WTC11 (cell line): ENCODE measurements at regions not wholly inside any gene's neighbourhood (a gene's known extent, or its start where the extent isn't known, plus 50 kb on each side); places are given as distances from the start of the nearest gene placed in this dataset.

Experiments
- ATAC-seq: fragments of 200-7000 bp; cut with Tn5 transposase; 2 replicates; pipeline ENCODE4 v1.10.0; 2021; ENCODE audit warnings: mild to moderate bottlenecking, moderate library complexity
- CTCF ChIA-PET: fragments of 300-600 bp; sonication (Branson Sonifier 250); formaldehyde crosslinking; loops from one replicate; lab custom pipeline; 2021; ENCODE audit warnings: antibody characterized with exemption; lab: Charles Lee
- POLR2A ChIA-PET: fragments of 350-600 bp; sonication (Branson Sonifier 250); formaldehyde crosslinking; loops from one replicate; lab custom pipeline; 2021; ENCODE audit warnings: antibody characterized with exemption; lab: Charles Lee
- DNase-seq: peaks from one replicate; pipeline ENCODE4 v3.0.0; 2021; ENCODE audit warnings: low spot score
- H3K27ac Mint-ChIP-seq: 2 replicates; pipeline ENCODE4 v1.8.0; 2021; ENCODE audit warnings: mixed read lengths
- H3K27me3 Mint-ChIP-seq: 2 replicates; pipeline ENCODE4 v1.8.0; 2021; ENCODE audit warnings: low read depth, mild to moderate bottlenecking, moderate library complexity, mixed read lengths
- H3K36me3 Mint-ChIP-seq: 2 replicates; pipeline ENCODE4 v1.8.0; 2021; ENCODE audit warnings: mixed read lengths
- H3K4me1 Mint-ChIP-seq: 2 replicates; pipeline ENCODE4 v1.8.0; 2022; ENCODE audit warnings: mixed read lengths
- H3K4me3 Mint-ChIP-seq: 2 replicates; pipeline ENCODE4 v1.8.0; 2021; ENCODE audit warnings: mild to moderate bottlenecking, moderate library complexity, mixed read lengths
- H3K9me3 Mint-ChIP-seq: 2 replicates; pipeline ENCODE4 v1.8.0; 2021; ENCODE audit warnings: mixed read lengths
- CREM ChIP-seq: sonication (generic); formaldehyde crosslinking; IDR thresholded peaks from 2 replicates; pipeline ENCODE4 v1.8.1; 2022; ENCODE audit warnings: mild to moderate bottlenecking, missing genetic modification reagents, moderate library complexity
- ELF4 ChIP-seq: sonication (generic); formaldehyde crosslinking; IDR thresholded peaks from 2 replicates; pipeline ENCODE4 v1.8.1; 2022; ENCODE audit warnings: low read depth, mild to moderate bottlenecking, moderate library complexity, missing genetic modification reagents
- ESRRA ChIP-seq: sonication (generic); formaldehyde crosslinking; IDR thresholded peaks from 2 replicates; pipeline ENCODE4 v1.8.1; 2022; ENCODE audit warnings: mild to moderate bottlenecking, missing genetic modification reagents, borderline replicate concordance
- ETV6 ChIP-seq: sonication (generic); formaldehyde crosslinking; IDR thresholded peaks from 2 replicates; pipeline ENCODE4 v1.8.1; 2022; ENCODE audit warnings: mild to moderate bottlenecking, missing genetic modification reagents
- FOXP1 ChIP-seq: sonication (generic); formaldehyde crosslinking; IDR thresholded peaks from 2 replicates; pipeline ENCODE4 v1.8.0; 2022; ENCODE audit warnings: missing genetic modification reagents, mild to moderate bottlenecking, moderate library complexity, borderline replicate concordance
- GABPB1 ChIP-seq: sonication (generic); formaldehyde crosslinking; IDR thresholded peaks from 2 replicates; pipeline ENCODE4 v1.8.1; 2023; ENCODE audit warnings: mild to moderate bottlenecking, missing genetic modification reagents
- HMGA2 ChIP-seq: fragments of 250-450 bp; sonication (Bioruptor Pico); IDR thresholded peaks from 2 replicates; pipeline ENCODE4 v1.4.0; 2021; ENCODE audit warnings: mild to moderate bottlenecking, moderate library complexity
- IRF2 ChIP-seq: sonication (generic); formaldehyde crosslinking; IDR thresholded peaks from 2 replicates; pipeline ENCODE4 v1.8.0; 2022; ENCODE audit warnings: low read depth, missing genetic modification reagents, borderline replicate concordance
- NFYB ChIP-seq: sonication (generic); formaldehyde crosslinking; conservative IDR thresholded peaks from 2 replicates; pipeline ENCODE4 v1.8.0; 2022; ENCODE audit warnings: low read depth, missing genetic modification reagents
- NR1H2 ChIP-seq: sonication (generic); formaldehyde crosslinking; IDR thresholded peaks from 2 replicates; pipeline ENCODE4 v1.9.0; 2021; ENCODE audit warnings: mild to moderate bottlenecking, moderate library complexity, missing genetic modification reagents
- NR3C1 ChIP-seq: sonication (generic); formaldehyde crosslinking; conservative IDR thresholded peaks from 2 replicates; pipeline ENCODE4 v1.8.1; 2023; ENCODE audit warnings: low read depth, mild to moderate bottlenecking, missing genetic modification reagents
- PRRX2 ChIP-seq: fragments of 250-450 bp; sonication (Bioruptor Pico); IDR thresholded peaks from 2 replicates; pipeline ENCODE4 v1.8.0; 2021; ENCODE audit warnings: mild to moderate bottlenecking
- RELA ChIP-seq: sonication (generic); formaldehyde crosslinking; IDR thresholded peaks from 2 replicates; pipeline ENCODE4 v1.8.1; 2022; ENCODE audit warnings: missing genetic modification reagents, mild to moderate bottlenecking, borderline replicate concordance
- TEAD1 ChIP-seq: sonication (generic); formaldehyde crosslinking; IDR thresholded peaks from 2 replicates; pipeline ENCODE4 v1.8.0; 2022; ENCODE audit warnings: mild to moderate bottlenecking, missing genetic modification reagents
- TP53 ChIP-seq: sonication (generic); formaldehyde crosslinking; IDR thresholded peaks from 2 replicates; pipeline ENCODE4 v1.8.1; 2023; ENCODE audit warnings: mild to moderate bottlenecking, missing genetic modification reagents
- ZBTB21 ChIP-seq: sonication (generic); formaldehyde crosslinking; IDR thresholded peaks from 2 replicates; pipeline ENCODE4 v1.8.1; 2023; ENCODE audit warnings: mild to moderate bottlenecking, missing genetic modification reagents, borderline replicate concordance
- ZNF138 ChIP-seq: sonication (generic); formaldehyde crosslinking; conservative IDR thresholded peaks from 2 replicates; pipeline ENCODE4 v1.8.1; 2022; ENCODE audit warnings: mild to moderate bottlenecking, moderate library complexity, missing genetic modification reagents
- ZNF219 ChIP-seq: sonication (generic); formaldehyde crosslinking; IDR thresholded peaks from 2 replicates; pipeline ENCODE4 v1.8.0; 2023; ENCODE audit warnings: missing genetic modification reagents, mild to moderate bottlenecking, borderline replicate concordance
- ZNF396 ChIP-seq: fragments of 250-450 bp; sonication (Bioruptor Pico); IDR thresholded peaks from 2 replicates; pipeline ENCODE4 v1.8.0; 2021; ENCODE audit warnings: mild to moderate bottlenecking, moderate library complexity, borderline replicate concordance
- ZNF423 ChIP-seq: fragments of 250-450 bp; sonication (Bioruptor Pico); IDR thresholded peaks from 2 replicates; pipeline ENCODE4 v2.1.2; 2022; ENCODE audit warnings: mild to moderate bottlenecking, moderate library complexity
- ZNF671 ChIP-seq: fragments of 250-450 bp; sonication (Bioruptor Pico); IDR thresholded peaks from 2 replicates; pipeline ENCODE4 v1.8.0; 2021; ENCODE audit warnings: mild to moderate bottlenecking
- TF ChIP-seq, protein P1 (sequence below): sonication (generic); formaldehyde crosslinking; conservative IDR thresholded peaks from 2 replicates; pipeline ENCODE4 v1.8.1; 2022; ENCODE audit warnings: mild to moderate bottlenecking, missing genetic modification reagents
- TF ChIP-seq, protein P2 (sequence below): fragments of 250-450 bp; sonication (Bioruptor Pico); IDR thresholded peaks from 2 replicates; pipeline ENCODE4 v1.9.0; 2021; ENCODE audit warnings: mild to moderate bottlenecking
- TF ChIP-seq, protein P3 (sequence below): fragments of 250-450 bp; sonication (Bioruptor Pico); IDR thresholded peaks from 2 replicates; pipeline ENCODE4 v1.8.0; 2021; ENCODE audit warnings: mild to moderate bottlenecking

DNA sequence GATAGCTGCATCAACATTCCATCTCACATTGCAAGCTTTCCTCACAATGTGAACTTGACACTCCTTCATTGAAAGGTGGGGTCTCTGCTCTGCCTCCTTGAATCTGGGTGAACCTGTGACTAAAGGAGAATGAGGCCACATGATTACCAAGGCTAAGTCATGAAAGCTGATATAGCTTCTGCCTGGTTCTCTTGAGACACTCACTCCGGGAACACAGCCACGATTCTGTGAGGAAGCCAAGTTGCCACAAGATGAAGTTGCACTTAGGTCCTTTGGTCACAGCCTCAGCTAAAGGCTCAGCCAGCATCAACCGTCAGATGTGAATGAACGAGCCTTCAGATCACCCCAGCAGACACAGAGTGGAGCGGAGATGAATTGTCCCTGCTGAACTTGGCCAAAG, 94.7 kb upstream of the FAM136A start (continued):
- TF ChIP-seq ZNF219 (no peak), ZNF671 (CRISPR knock-in tag) (no peak), ZNF138 (CRISPR knock-in tag) (no peak), NR1H2 (CRISPR knock-in tag) (no peak)
- TF ChIP-seq, protein P1, sequence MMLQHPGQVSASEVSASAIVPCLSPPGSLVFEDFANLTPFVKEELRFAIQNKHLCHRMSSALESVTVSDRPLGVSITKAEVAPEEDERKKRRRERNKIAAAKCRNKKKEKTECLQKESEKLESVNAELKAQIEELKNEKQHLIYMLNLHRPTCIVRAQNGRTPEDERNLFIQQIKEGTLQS (CRISPR knock-in tag) = no peak
- TF ChIP-seq, protein P2, sequence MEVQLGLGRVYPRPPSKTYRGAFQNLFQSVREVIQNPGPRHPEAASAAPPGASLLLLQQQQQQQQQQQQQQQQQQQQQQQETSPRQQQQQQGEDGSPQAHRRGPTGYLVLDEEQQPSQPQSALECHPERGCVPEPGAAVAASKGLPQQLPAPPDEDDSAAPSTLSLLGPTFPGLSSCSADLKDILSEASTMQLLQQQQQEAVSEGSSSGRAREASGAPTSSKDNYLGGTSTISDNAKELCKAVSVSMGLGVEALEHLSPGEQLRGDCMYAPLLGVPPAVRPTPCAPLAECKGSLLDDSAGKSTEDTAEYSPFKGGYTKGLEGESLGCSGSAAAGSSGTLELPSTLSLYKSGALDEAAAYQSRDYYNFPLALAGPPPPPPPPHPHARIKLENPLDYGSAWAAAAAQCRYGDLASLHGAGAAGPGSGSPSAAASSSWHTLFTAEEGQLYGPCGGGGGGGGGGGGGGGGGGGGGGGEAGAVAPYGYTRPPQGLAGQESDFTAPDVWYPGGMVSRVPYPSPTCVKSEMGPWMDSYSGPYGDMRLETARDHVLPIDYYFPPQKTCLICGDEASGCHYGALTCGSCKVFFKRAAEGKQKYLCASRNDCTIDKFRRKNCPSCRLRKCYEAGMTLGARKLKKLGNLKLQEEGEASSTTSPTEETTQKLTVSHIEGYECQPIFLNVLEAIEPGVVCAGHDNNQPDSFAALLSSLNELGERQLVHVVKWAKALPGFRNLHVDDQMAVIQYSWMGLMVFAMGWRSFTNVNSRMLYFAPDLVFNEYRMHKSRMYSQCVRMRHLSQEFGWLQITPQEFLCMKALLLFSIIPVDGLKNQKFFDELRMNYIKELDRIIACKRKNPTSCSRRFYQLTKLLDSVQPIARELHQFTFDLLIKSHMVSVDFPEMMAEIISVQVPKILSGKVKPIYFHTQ (CRISPR knock-in tag) = no peak
- TF ChIP-seq, protein P3, sequence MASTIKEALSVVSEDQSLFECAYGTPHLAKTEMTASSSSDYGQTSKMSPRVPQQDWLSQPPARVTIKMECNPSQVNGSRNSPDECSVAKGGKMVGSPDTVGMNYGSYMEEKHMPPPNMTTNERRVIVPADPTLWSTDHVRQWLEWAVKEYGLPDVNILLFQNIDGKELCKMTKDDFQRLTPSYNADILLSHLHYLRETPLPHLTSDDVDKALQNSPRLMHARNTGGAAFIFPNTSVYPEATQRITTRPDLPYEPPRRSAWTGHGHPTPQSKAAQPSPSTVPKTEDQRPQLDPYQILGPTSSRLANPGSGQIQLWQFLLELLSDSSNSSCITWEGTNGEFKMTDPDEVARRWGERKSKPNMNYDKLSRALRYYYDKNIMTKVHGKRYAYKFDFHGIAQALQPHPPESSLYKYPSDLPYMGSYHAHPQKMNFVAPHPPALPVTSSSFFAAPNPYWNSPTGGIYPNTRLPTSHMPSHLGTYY (CRISPR knock-in tag) = no peak

DNA sequence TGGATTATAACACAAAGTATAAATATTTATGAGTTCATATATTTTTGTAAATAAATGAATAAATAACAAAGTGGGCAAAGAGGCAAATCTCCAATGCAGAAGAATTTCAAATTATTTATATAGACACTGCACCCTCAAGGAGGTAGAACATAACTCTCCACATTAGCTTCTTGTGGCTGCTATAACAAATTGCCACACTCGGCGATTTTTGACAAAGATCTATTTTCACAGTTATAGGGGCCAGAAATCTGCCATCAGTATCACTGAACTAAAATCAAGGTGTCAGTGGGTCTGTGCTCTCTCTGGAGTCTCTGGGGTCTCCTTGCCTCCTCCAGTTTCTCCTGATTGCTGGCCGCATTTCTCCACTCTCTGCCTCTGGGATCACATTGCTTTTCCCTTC, 92.0 kb upstream of the FAM136A start:
- DNase-seq (no peak), ATAC-seq (no peak)
- TF ChIP-seq TEAD1 (no peak), RELA (CRISPR knock-in tag) (no peak), ZNF423 (no peak), NFYB (CRISPR knock-in tag) (no peak), PRRX2 (CRISPR knock-in tag) (no peak), ELF4 (CRISPR knock-in tag) (no peak), CREM (CRISPR knock-in tag) (no peak), GABPB1 (CRISPR knock-in tag) (no peak), NR1H2 (CRISPR knock-in tag) (no peak), IRF2 (no peak), ETV6 (CRISPR knock-in tag) (no peak), TP53 (CRISPR knock-in tag) (no peak)
- ChIA-PET CTCF (no interaction called here), POLR2A (no interaction called here)
- Mint-ChIP-seq H3K27me3 (peaks cover 95% of the 10 kb centered on the region), H3K4me3 (no peak overlapping the region), H3K9me3 (no peaks in the 10 kb centered on the region), H3K27ac (no peak overlapping the region), H3K36me3 (no peaks in the 10 kb centered on the region), H3K4me1 (no peaks in the 10 kb centered on the region)

DNA sequence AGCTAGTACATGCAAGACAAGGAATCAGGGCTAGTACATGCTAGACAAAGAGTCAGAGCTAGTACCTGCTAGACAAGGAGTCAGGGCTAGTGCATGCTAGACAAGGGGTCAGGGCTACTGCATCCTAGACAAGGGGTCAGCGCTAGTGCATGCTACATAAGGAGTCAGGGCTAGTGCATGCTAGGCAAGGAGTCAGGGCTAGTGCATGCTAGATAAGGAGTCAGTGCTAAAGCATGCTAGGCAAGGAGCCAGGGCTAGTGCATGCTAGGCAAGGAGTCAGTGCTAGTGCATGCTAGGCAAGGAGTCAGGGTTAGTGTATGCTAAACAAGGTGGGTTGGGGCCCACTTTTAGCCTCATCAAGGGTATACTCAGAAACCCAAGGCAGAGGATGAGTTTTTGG, 90.1 kb upstream of the FAM136A start:
- H3K4me1 Mint-ChIP-seq = no peaks in the 10 kb centered on the region
- ATAC-seq (no peak), DNase-seq (no peak)
- H3K27ac Mint-ChIP-seq = no peak overlapping the region
- TF ChIP-seq HMGA2 (CRISPR knock-in tag) (no peak), IRF2 (no peak), NR3C1 (CRISPR knock-in tag) (no peak), ESRRA (no peak), ZNF396 (no peak), ZBTB21 (CRISPR knock-in tag) (no peak), FOXP1 (no peak)
- no peak overlapping the region for H3K4me3 Mint-ChIP-seq
- H3K36me3 Mint-ChIP-seq = no peaks in the 10 kb centered on the region
- peaks cover 94% of the 10 kb centered on the region for H3K27me3 Mint-ChIP-seq
- ChIA-PET CTCF (no interaction called here), POLR2A (no interaction called here)
- no peaks in the 10 kb centered on the region for H3K9me3 Mint-ChIP-seq
